NCI-H1105 treated with DMSO at 0.1 percent for 48 hours (cell line): ENCODE measurements at regions not wholly inside any gene's neighbourhood (a gene's known extent, or its start where the extent isn't known, plus 50 kb on each side); places are given as distances from the start of the nearest gene placed in this dataset.
A peak's percentile ranks its signal among the peaks of the same experiment; 100 is the strongest.

Source experiments
- DNase-seq: peaks from one replicate; lab custom pipeline; 2025; lab: John Stamatoyannopoulos, UW

- DNase-seq = no peak
These were observed 140.1 kb upstream of the TMEM108 start for GRCh38 chr3:132898141-132898540.

GRCh38 chr3:132892956-132893355 lies 145.2 kb upstream of the TMEM108 start:
- no peak for DNase-seq

- DNase-seq = no peak
These were observed 156.3 kb upstream of the TMEM108 start for GRCh38 chr3:132881756-132882409.

- DNase-seq = no peak
These were observed 157.2 kb upstream of the TMEM108 start for GRCh38 chr3:132880986-132881385.

GRCh38 chr3:132879656-132880055 lies 157.4 kb upstream of the NPHP3 start:
- DNase-seq = no peak

- DNase-seq = no peak
These were observed 152.5 kb upstream of the NPHP3 start for GRCh38 chr3:132874701-132875100.

GRCh38 chr3:132872711-132873110 lies 150.5 kb upstream of the NPHP3 start:
- no peak for DNase-seq

- DNase-seq = no peak
These were observed 149.7 kb upstream of the NPHP3 start for GRCh38 chr3:132871956-132872355.

GRCh38 chr3:132870541-132870940 lies 148.3 kb upstream of the NPHP3 start:
- DNase-seq = peak; percentile 93

GRCh38 chr3:132867956-132868355 lies 145.7 kb upstream of the NPHP3 start:
- no peak for DNase-seq

GRCh38 chr3:132867526-132867925 lies 145.3 kb upstream of the NPHP3 start:
- no peak for DNase-seq

- no peak for DNase-seq
These were observed 135.1 kb upstream of the NPHP3 start for GRCh38 chr3:132857317-132857716.

- DNase-seq = peak; percentile 27
These were observed 132.8 kb upstream of the NPHP3 start for GRCh38 chr3:132854856-132855535.

- DNase-seq = no peak
These were observed 125.8 kb upstream of the NPHP3 start for GRCh38 chr3:132847849-132848625.

GRCh38 chr3:132843851-132844553 lies 121.8 kb upstream of the NPHP3 start:
- no peak for DNase-seq

GRCh38 chr3:132843349-132843748 lies 121.1 kb upstream of the NPHP3 start:
- no peak for DNase-seq

- DNase-seq = no peak
These were observed 119.4 kb upstream of the NPHP3 start for GRCh38 chr3:132841621-132842020.

GRCh38 chr3:132840201-132840700 lies 118.0 kb upstream of the NPHP3 start:
- DNase-seq = no peak

GRCh38 chr3:132838477-132838876 lies 116.3 kb upstream of the NPHP3 start:
- no peak for DNase-seq

- DNase-seq = no peak
These were observed 115.4 kb upstream of the NPHP3 start for GRCh38 chr3:132837615-132838014.

- peak; percentile 28 for DNase-seq
These were observed 112.1 kb upstream of the NPHP3 start for GRCh38 chr3:132834356-132834755.

GRCh38 chr3:132829101-132829500 lies 106.9 kb upstream of the NPHP3 start:
- DNase-seq = no peak
